Right ventricle myocardium superior (tissue), 1 donor: ENCODE measurements at regions not wholly inside any gene's neighbourhood (a gene's known extent, or its start where the extent isn't known, plus 50 kb on each side); places are given as distances from the start of the nearest gene placed in this dataset.
"Not testable (repeated sequence)": the region's sequence is repeated elsewhere in the genome, so short reads cannot be mapped to it uniquely, and the experiment has no call there.

Source experiments
- ATAC-seq: fragments of 200-7000 bp; cut with Tn5 transposase; one replicate; pipeline ENCODE4 v1.9.1; 2020; ENCODE audit warnings: mild to moderate bottlenecking; ENCODE audit not compliant: poor library complexity
- DNase-seq: peaks from one replicate; pipeline ENCODE4 v3.0.0-alpha.2; 2020
- intact Hi-C: fragments of 100-400 bp; cut with DNase I; formaldehyde crosslinking; loops from one replicate; pipeline ENCODE4 v1.11.2; 2022
- donor health status: DM: no; HTN: yes; CAD: no; lungs with severe emphysema.

DNA sequence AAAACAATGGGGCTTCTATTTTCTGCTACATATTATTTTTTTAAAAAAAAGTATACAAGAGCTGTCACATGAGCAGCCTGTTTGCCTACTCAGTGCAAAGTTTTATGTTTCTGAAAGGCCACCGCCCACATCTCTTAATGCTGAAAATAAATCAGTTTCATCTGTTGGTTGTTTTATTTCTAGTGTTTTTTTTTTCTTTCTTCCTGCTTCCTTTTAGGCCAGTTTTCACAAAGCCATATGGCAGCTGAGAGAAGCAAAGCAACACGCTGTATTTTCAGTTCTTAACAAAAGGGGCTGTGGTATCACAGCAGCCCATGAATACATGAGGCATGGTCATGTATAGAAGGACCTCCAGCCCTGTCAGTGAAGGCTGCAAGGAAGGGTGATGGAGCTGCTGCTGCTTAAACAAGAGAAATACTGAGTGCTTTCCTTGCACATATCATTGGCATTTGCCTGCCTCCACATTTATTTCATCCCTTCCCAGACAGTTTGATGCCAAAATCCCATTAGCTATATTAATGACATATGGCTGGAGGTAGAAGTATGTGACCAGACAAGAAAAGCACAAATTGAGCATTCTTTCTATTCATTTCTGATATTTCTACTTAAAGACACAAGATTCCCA lies 172.5 kb downstream of the PCDH18 start:
- DNase-seq (no peak), ATAC-seq (no peak)
- intact Hi-C loops = no loop called here

- intact Hi-C loops = not testable (repeated sequence)
These were observed 177.7 kb downstream of the PCDH18 start for GRCh38 chr4:137354562-137354961.

GRCh38 chr4:137347371-137347770 lies 184.9 kb downstream of the PCDH18 start:
- no peak for ATAC-seq

More at GRCh38 chr4:137354562-137354961, 177.7 kb downstream of the PCDH18 start:
- DNase-seq, ATAC-seq: not testable (repeated sequence)

GRCh38 chr4:137345597-137345996 lies 186.7 kb downstream of the PCDH18 start:
- intact Hi-C loops = no loop called here
- no peak for DNase-seq
- ATAC-seq = peak; percentile 82

More at GRCh38 chr4:137347371-137347770, 184.9 kb downstream of the PCDH18 start:
- intact Hi-C loops = no loop called here
- no peak for DNase-seq

DNA sequence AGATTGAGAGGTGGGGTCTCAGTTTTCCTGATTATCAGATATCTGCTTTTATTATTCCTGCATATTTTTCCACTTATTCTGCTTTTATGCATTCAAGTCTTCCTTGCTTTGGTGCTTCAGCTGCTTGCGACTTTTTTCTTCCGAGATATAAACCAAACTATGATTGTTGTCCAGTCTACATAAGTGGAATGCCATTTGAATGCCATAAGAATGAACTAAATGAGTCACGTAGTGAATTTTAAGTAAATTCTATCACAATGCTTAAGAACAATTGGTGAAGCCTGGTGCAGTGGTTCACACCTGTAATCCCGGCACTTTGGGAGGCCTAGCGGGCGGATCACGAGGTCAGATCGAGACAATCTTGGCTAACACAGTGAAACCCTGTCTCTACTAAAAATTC lies 189.1 kb downstream of the PCDH18 start:
- intact Hi-C loops = no loop called here
- DNase-seq (no peak), ATAC-seq (no peak)

- intact Hi-C loops = no loop called here
- ATAC-seq (no peak), DNase-seq (no peak)
These were observed 199.3 kb downstream of the PCDH18 start for GRCh38 chr4:137333031-137333430.

GRCh38 chr4:137312257-137312656 lies 220.0 kb downstream of the PCDH18 start:
- DNase-seq (no peak), ATAC-seq (no peak)
- intact Hi-C loops = no loop called here

DNA sequence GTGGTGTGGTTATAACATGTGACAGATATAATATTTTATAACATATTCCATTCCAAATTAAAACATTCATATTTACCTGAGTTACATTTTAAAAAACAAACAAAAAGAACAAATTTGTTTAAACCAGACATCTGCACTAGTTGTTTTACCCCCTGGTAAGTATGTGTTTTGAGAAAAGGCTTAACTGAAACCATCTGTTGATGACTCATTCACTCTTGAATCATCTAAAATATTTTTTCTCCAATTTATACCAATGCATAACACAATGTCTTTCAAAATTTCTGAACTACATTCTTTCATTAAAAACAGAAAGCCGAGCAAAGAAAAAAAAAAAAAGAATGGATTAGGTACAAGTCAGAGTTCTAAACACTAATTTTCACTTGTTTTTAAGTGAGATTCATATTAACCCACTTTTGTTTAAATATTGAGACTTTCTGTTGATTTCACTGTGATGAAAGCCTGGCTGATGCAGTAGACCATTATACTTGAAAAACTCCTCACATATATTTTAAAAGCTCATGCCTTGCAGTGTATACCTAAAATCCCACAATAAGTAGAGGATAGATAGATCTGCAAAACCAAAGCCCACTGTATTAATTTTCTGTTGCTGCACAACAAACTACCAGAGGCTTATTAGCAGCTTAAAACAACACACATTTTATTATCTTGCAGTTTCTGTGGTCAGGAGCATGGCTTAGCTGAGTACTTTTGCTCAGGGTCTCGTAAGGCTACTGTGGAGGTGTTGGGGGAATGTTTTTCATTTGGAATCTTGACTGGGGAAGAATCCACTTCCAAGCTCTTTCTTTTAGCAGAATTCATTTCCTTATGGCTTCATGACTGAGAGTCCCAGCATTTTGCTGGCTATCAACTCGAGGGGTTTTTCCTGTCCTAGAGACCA lies 221.5 kb downstream of the PCDH18 start:
- ATAC-seq (peak; percentile 79), DNase-seq (no peak)
- intact Hi-C loops = no loop called here

GRCh38 chr4:137310166-137310565 lies 222.1 kb downstream of the PCDH18 start:
- ATAC-seq (peak; percentile 51), DNase-seq (no peak)
- intact Hi-C loops = no loop called here

- ATAC-seq = no peak
- intact Hi-C loops = no loop called here
These were observed 222.9 kb downstream of the PCDH18 start for GRCh38 chr4:137309424-137309823.

GRCh38 chr4:137307806-137308205 lies 224.5 kb downstream of the PCDH18 start:
- DNase-seq = peak; percentile 31
- intact Hi-C loops = no loop called here
- ATAC-seq = peak; percentile 59

More at GRCh38 chr4:137309424-137309823, 222.9 kb downstream of the PCDH18 start:
- no peak for DNase-seq

DNA sequence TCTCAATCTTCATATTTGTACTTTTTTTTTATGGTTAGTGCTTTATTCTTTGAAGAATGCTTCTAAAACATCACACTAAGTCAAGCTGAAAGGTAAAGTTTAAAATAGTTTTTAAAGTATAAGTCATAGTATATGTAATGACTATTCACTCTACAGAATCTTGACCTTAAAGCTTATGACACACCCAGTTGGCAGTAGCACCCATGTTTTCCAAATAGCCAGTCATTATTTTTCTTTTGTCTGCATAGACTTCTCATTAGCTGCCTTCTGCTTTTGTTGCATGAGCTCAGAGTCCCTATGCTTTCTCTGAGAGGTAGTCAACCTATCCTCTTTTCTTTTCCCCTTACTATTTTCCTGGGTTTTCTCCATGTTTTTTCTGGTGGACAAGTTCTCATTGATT lies 231.5 kb downstream of the PCDH18 start:
- no peak for DNase-seq
- intact Hi-C loops = no loop called here
- ATAC-seq = no peak

DNA sequence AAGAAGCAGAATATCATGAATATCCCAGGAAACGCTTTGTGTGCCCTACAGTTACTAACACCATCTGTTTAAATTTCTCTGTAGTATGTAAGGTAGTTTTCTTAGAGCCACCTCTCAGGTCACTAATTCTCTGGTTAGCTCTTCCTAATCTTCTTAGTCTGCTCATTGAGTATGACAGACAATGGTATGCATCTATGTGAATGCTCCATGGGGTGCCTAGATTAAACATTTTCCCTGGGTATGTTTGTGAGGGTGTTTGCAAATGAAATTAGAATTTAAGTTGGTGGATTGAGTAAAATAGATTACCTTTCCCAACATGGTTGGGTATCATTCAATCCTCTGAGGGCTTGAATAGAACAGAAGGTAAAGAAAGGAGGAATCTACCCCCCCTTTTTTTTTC lies 233.0 kb downstream of the PCDH18 start:
- intact Hi-C loops = no loop called here
- ATAC-seq (no peak), DNase-seq (no peak)

GRCh38 chr4:137293281-137293680 lies 239.0 kb downstream of the PCDH18 start:
- DNase-seq (no peak), ATAC-seq (no peak)
- intact Hi-C loops = no loop called here

- no peak for DNase-seq
- intact Hi-C loops = no loop called here
- no peak for ATAC-seq
These were observed 248.6 kb downstream of the PCDH18 start for GRCh38 chr4:137283737-137284136.

- intact Hi-C loops = no loop called here
- DNase-seq (no peak), ATAC-seq (no peak)
These were observed 253.9 kb downstream of the PCDH18 start for GRCh38 chr4:137278431-137278830.

- peak; percentile 55 for ATAC-seq
- intact Hi-C loops = no loop called here
- no peak for DNase-seq
These were observed 257.9 kb downstream of the PCDH18 start for GRCh38 chr4:137274404-137274803.

GRCh38 chr4:137267024-137267423 lies 265.3 kb downstream of the PCDH18 start:
- ATAC-seq (no peak), DNase-seq (no peak)
- intact Hi-C loops = no loop called here

- intact Hi-C loops = no loop called here
These were observed 265.8 kb downstream of the PCDH18 start for GRCh38 chr4:137266511-137266910.

DNA sequence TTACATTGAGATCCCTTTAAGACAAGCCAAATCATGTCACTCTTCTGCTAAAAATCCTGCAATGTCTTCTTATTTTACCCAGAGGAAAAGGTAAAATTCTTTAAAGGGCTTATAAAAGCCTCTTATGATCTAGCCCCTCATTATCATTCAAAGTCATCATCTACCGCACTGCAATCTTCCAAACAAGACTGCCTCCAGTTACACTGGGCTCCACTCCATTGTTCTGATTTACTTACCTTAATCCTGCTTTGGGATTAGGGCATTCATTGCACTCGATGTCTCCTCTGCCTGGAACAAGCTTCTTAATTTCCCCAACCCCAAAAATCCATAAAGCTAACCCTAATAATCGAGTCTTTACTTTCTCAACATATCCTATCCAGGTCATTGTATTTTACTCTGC lies 269.1 kb downstream of the PCDH18 start:
- ATAC-seq (no peak), DNase-seq (no peak)
- intact Hi-C loops = no loop called here

More at GRCh38 chr4:137266511-137266910, 265.8 kb downstream of the PCDH18 start:
- ATAC-seq = no peak
- DNase-seq = no peak
